ENCODE measurements at regions not wholly inside any gene's neighbourhood (a gene's known extent, or its start where the extent isn't known, plus 50 kb on each side); places are given as distances from the start of the nearest gene placed in this dataset.

DNA sequence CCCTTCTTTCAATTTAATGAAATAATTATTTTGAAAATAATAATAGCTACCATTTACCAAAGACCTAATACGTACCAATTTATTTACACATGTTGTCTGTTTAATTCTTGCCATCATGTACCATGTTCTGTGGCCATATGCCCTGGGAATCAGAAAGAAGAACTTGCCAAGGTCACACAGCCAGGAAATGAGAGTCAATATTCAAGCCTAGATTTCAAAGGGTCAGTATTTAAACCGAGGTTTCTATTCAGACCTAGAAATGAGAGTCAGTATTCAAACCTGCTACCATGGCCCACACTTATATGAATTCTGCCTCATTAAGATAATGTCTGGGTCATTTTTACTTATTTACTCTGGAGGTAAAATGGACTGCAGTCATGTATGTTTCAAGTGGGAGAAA lies 103.6 kb upstream of the TBL1XR1 start:
- no peaks in the 10 kb centered on the region for H3K9me3 ChIP-seq (replicated peaks; ENCODE audit: insufficient read depth, low read length)
- no peaks in the 10 kb centered on the region for H3K36me3 ChIP-seq (replicated peaks; ENCODE audit: insufficient read depth, low read length)
- no peak for DNase-seq
- no peaks in the 10 kb centered on the region for H4K20me1 ChIP-seq (ENCODE audit: insufficient read depth, low read length)
- no peak overlapping the region for H2AFZ ChIP-seq (ENCODE audit: low read length)
- H3K4me1 ChIP-seq (ENCODE audit: low read length) = peaks cover 6% of the 10 kb centered on the region; the same call in 1 of the 2 replicates
- TF ChIP-seq EZH2 (optimal IDR thresholded peaks at IDR 0.05; ENCODE audit: low read depth, low read length) = no peak
- TF ChIP-seq, protein P1, sequence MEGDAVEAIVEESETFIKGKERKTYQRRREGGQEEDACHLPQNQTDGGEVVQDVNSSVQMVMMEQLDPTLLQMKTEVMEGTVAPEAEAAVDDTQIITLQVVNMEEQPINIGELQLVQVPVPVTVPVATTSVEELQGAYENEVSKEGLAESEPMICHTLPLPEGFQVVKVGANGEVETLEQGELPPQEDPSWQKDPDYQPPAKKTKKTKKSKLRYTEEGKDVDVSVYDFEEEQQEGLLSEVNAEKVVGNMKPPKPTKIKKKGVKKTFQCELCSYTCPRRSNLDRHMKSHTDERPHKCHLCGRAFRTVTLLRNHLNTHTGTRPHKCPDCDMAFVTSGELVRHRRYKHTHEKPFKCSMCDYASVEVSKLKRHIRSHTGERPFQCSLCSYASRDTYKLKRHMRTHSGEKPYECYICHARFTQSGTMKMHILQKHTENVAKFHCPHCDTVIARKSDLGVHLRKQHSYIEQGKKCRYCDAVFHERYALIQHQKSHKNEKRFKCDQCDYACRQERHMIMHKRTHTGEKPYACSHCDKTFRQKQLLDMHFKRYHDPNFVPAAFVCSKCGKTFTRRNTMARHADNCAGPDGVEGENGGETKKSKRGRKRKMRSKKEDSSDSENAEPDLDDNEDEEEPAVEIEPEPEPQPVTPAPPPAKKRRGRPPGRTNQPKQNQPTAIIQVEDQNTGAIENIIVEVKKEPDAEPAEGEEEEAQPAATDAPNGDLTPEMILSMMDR (IDR thresholded peaks at IDR 0.05; ENCODE audit: low read length) = no peak
- H3F3A ChIP-seq (ENCODE audit: insufficient read depth, low read length) = no peaks in the 10 kb centered on the region
- no peak overlapping the region for H3K27ac ChIP-seq (ENCODE audit: low read length)
- no peak overlapping the region for H3K9ac ChIP-seq (ENCODE audit: low read length)
- H3K9me2 ChIP-seq (replicated peaks; ENCODE audit: insufficient read depth, low read length) = no peaks in the 10 kb centered on the region
- H3K4me3 ChIP-seq (ENCODE audit: low read length) = no peak overlapping the region
- H3K4me2 ChIP-seq (ENCODE audit: low read depth, low read length) = no peak overlapping the region
- H3K27me3 ChIP-seq (replicated peaks; ENCODE audit: insufficient read depth, low read length) = no peaks in the 10 kb centered on the region
- H3K79me2 ChIP-seq (ENCODE audit: low read length) = no peaks in the 10 kb centered on the region

DNA sequence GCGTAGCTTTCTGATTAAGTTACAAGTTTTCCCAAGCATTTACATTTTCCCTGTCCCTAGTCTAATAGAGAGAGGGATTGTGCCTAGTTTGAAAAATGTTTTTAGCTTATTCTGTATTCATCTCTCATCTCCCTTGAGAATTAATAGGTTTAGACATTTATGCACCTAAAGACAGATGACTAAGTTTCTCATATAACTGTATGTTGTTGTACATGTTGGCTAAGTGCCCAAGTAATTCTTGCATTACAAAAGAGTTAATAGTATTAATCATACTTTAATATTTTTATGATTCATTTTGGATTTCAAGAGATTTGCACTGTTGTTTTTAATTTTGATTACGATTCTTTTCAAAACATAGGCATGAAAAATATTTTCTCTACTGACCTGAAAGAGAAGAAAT lies 109.0 kb upstream of the TBL1XR1 start:
- H2AFZ ChIP-seq (ENCODE audit: low read length) = no peak overlapping the region

DNA sequence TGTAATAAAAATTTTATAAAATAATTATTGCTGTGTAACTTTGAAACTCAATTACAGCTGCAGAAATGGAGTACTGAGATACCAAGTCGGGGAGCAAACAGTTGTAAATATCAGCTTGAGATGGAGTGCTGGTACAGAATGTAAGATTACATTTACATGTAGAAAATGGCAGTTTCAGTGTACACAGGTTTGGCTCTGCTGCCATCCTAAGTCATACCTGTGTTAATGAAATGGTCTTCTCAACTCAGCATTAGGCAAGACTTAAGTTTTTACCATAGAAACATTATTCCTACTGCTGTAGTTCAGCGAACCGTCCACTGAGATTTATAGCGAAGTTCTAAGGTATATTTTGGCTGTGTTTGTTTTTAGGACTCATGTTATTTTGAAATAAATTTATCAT lies 110.1 kb upstream of the TBL1XR1 start:
- H3K27me3 ChIP-seq (replicated peaks; ENCODE audit: insufficient read depth, low read length) = no peaks in the 10 kb centered on the region
- no peaks in the 10 kb centered on the region for H3F3A ChIP-seq (ENCODE audit: insufficient read depth, low read length)
- H3K4me3 ChIP-seq (ENCODE audit: low read length) = no peak overlapping the region
- H3K9me3 ChIP-seq (replicated peaks; ENCODE audit: insufficient read depth, low read length) = no peaks in the 10 kb centered on the region
- H3K36me3 ChIP-seq (replicated peaks; ENCODE audit: insufficient read depth, low read length) = no peaks in the 10 kb centered on the region
- no peak overlapping the region for H3K27ac ChIP-seq (ENCODE audit: low read length)
- H3K4me1 ChIP-seq (ENCODE audit: low read length) = peaks cover 6% of the 10 kb centered on the region; the same call in 1 of the 2 replicates
- no peak overlapping the region for H3K4me2 ChIP-seq (ENCODE audit: low read depth, low read length)
- no peak for DNase-seq
- no peaks in the 10 kb centered on the region for H3K9me2 ChIP-seq (replicated peaks; ENCODE audit: insufficient read depth, low read length)
- no peaks in the 10 kb centered on the region for H4K20me1 ChIP-seq (ENCODE audit: insufficient read depth, low read length)
- TF ChIP-seq, protein P1 (IDR thresholded peaks at IDR 0.05; ENCODE audit: low read length) = 0 out of 2 replicates have a peak, but pooled peaks have one; percentile 8
- no peak for TF ChIP-seq EZH2phosphoT487 (IDR thresholded peaks at IDR 0.05; ENCODE audit: low read length)
- TF ChIP-seq EZH2 (optimal IDR thresholded peaks at IDR 0.05; ENCODE audit: low read depth, low read length) = no peak
- no peak overlapping the region for H3K9ac ChIP-seq (ENCODE audit: low read length)
- H2AFZ ChIP-seq (ENCODE audit: low read length) = no peak overlapping the region
- H3K79me2 ChIP-seq (ENCODE audit: low read length) = no peaks in the 10 kb centered on the region

More for the DNA sequence above, 109.0 kb upstream of the TBL1XR1 start:
- no peak overlapping the region for H3K4me2 ChIP-seq (ENCODE audit: low read depth, low read length)
- no peaks in the 10 kb centered on the region for H3K9me2 ChIP-seq (replicated peaks; ENCODE audit: insufficient read depth, low read length)
- peaks cover 6% of the 10 kb centered on the region; the same call in 1 of the 2 replicates for H3K4me1 ChIP-seq (ENCODE audit: low read length)
- H3K79me2 ChIP-seq (ENCODE audit: low read length) = no peaks in the 10 kb centered on the region
- no peaks in the 10 kb centered on the region for H3K36me3 ChIP-seq (replicated peaks; ENCODE audit: insufficient read depth, low read length)
- TF ChIP-seq, protein P1 (IDR thresholded peaks at IDR 0.05; ENCODE audit: low read length) = no peak
- TF ChIP-seq EZH2phosphoT487 (IDR thresholded peaks at IDR 0.05; ENCODE audit: low read length) (no peak), EZH2 (optimal IDR thresholded peaks at IDR 0.05; ENCODE audit: low read depth, low read length) (no peak)
- no peaks in the 10 kb centered on the region for H3K27me3 ChIP-seq (replicated peaks; ENCODE audit: insufficient read depth, low read length)
- H3K9ac ChIP-seq (ENCODE audit: low read length) = no peak overlapping the region
- H4K20me1 ChIP-seq (ENCODE audit: insufficient read depth, low read length) = no peaks in the 10 kb centered on the region
- no peak overlapping the region for H3K4me3 ChIP-seq (ENCODE audit: low read length)
- no peak for DNase-seq
- no peak overlapping the region for H3K27ac ChIP-seq (ENCODE audit: low read length)
- no peaks in the 10 kb centered on the region for H3F3A ChIP-seq (ENCODE audit: insufficient read depth, low read length)
- H3K9me3 ChIP-seq (replicated peaks; ENCODE audit: insufficient read depth, low read length) = no peaks in the 10 kb centered on the region

All from MM.1S (cell line).